ENCODE measurements at regions not wholly inside any gene's neighbourhood (a gene's known extent, or its start where the extent isn't known, plus 50 kb on each side); places are given as distances from the start of the nearest gene placed in this dataset.

GRCh38 chr1:56073206-56073605, 506.2 kb downstream of the PLPP3 start:
- Histone ChIP-seq H2BK15ac (ENCODE audit: low read depth, low read length) (no peak overlapping the region), H3K79me2 (ENCODE audit: insufficient read depth, low read length) (no peaks in the 10 kb centered on the region), H2AFZ (ENCODE audit: low read length) (no peak overlapping the region), H3K18ac (ENCODE audit: insufficient read length, low read depth, low read length) (no peak overlapping the region), H2BK5ac (ENCODE audit: insufficient read length, low read length) (no peak overlapping the region), H3K14ac (ENCODE audit: insufficient read depth, low read length) (no peak overlapping the region), H3K27me3 (ENCODE audit: insufficient read depth, low read length) (no peaks in the 10 kb centered on the region), H3K9me3 (ENCODE audit: control insufficient read depth, low read depth, low read length) (no peaks in the 10 kb centered on the region), H3K9ac (ENCODE audit: extremely low read depth, insufficient read length, low read length) (no peak overlapping the region), H3K79me1 (ENCODE audit: insufficient read depth, low read depth, low read length, poor library complexity, severe bottlenecking) (no peaks in the 10 kb centered on the region), H3K27ac (ENCODE audit: insufficient read length, low read depth, low read length) (no peak overlapping the region), H2AK5ac (ENCODE audit: insufficient read length, low read length) (no peak overlapping the region), H2BK120ac (ENCODE audit: low read depth, low read length, poor library complexity, severe bottlenecking) (no peak overlapping the region), H4K91ac (ENCODE audit: insufficient read length, low read depth, low read length) (no peak overlapping the region), H3K4me1 (ENCODE audit: insufficient read depth, low read length) (no peaks in the 10 kb centered on the region), H3K4ac (ENCODE audit: low read depth, low read length) (no peak overlapping the region), H4K8ac (replicated peaks; ENCODE audit: insufficient read length, low read depth, low read length) (no peak overlapping the region), H3K23ac (ENCODE audit: insufficient read length, low read depth, low read length) (no peak overlapping the region), H2BK20ac (ENCODE audit: low read depth, low read length, poor library complexity, severe bottlenecking) (no peak overlapping the region), H2BK12ac (ENCODE audit: insufficient read length, low read depth, low read length) (no peak overlapping the region), H3K23me2 (ENCODE audit: insufficient read length, low read depth, low read length, poor library complexity, severe bottlenecking) (no peaks in the 10 kb centered on the region), H3K56ac (ENCODE audit: insufficient read length, low read depth, low read length) (no peak overlapping the region), H4K5ac (ENCODE audit: insufficient read length, low read depth, low read length) (no peak overlapping the region), H3T11ph (ENCODE audit: low read length) (no peak overlapping the region), H4K20me1 (ENCODE audit: control insufficient read depth, insufficient read depth, insufficient read length) (no peaks in the 10 kb centered on the region), H3K4me2 (ENCODE audit: insufficient read depth, insufficient read length, low read length) (no peak overlapping the region)
- Mint-ChIP-seq H3K4me3 (no peak overlapping the region), H3K9me3 (no peaks in the 10 kb centered on the region), H3K27me3 (ENCODE audit: low read depth) (no peaks in the 10 kb centered on the region; the same call in 1 of the 2 replicates), H3K4me1 (no peaks in the 10 kb centered on the region), H3K36me3 (ENCODE audit: insufficient read depth in 1 of 3, low read depth in 3 of 3) (no peaks in the 10 kb centered on the region; a peak in 1 of 7 replicates), H3K27ac (no peak overlapping the region)
- WGBS (ENCODE audit: extremely low coverage, insufficient read length, low lambda C conversion rate) = no CpG with 5 or more reads among the region's 1 CpG
- no peak for DNase-seq
- no peak for TF ChIP-seq CTCF (conservative IDR thresholded peaks at IDR 0.05)

Measured in H9 (cell line).